HG03108 (cell line): ENCODE measurements at regions not wholly inside any gene's neighbourhood (a gene's known extent, or its start where the extent isn't known, plus 50 kb on each side); places are given as distances from the start of the nearest gene placed in this dataset.
"Not testable (repeated sequence)": the region's sequence is repeated elsewhere in the genome, so short reads cannot be mapped to it uniquely, and the experiment has no call there.

ENCODE experiments used
- ATAC-seq: cut with Tn5 transposase; IDR thresholded peaks from one replicate; pipeline ENCODE4 v1.9.1; 2021; ENCODE audit warnings: moderate library complexity; ENCODE audit not compliant: unreplicated experiment

GRCh38 chr5:96321345-96321744 lies 111.7 kb downstream of the PCSK1 start:
- ATAC-seq, result no peak

- no peak for ATAC-seq
Measured at GRCh38 chr5:96320797-96321196, 112.3 kb downstream of the PCSK1 start.

GRCh38 chr5:96319981-96320739 lies 112.9 kb downstream of the PCSK1 start:
- not testable (repeated sequence) for ATAC-seq

GRCh38 chr5:96318569-96319110 lies 114.4 kb downstream of the PCSK1 start:
- no peak for ATAC-seq

GRCh38 chr5:96317945-96318344 lies 115.1 kb downstream of the PCSK1 start:
- ATAC-seq, result no peak

GRCh38 chr5:96316487-96316886 lies 116.6 kb downstream of the PCSK1 start:
- no peak for ATAC-seq

GRCh38 chr5:96316017-96316416 lies 117.0 kb downstream of the PCSK1 start:
- ATAC-seq, result no peak

- ATAC-seq, result peak; percentile 49
Measured at GRCh38 chr5:96315431-96315830, 117.6 kb downstream of the PCSK1 start.

GRCh38 chr5:96312383-96312782 lies 120.7 kb downstream of the PCSK1 start:
- ATAC-seq, result no peak

- ATAC-seq, result not testable (repeated sequence)
Measured at GRCh38 chr5:96307047-96307446, 126.0 kb downstream of the PCSK1 start.

GRCh38 chr5:96302174-96302738 lies 130.8 kb downstream of the PCSK1 start:
- no peak for ATAC-seq

GRCh38 chr5:96300976-96301375 lies 132.1 kb downstream of the PCSK1 start:
- no peak for ATAC-seq

GRCh38 chr5:96297867-96298266 lies 135.2 kb downstream of the PCSK1 start:
- ATAC-seq, result no peak

- ATAC-seq, result no peak
Measured at GRCh38 chr5:96297290-96297689, 135.8 kb downstream of the PCSK1 start.

- no peak for ATAC-seq
Measured at GRCh38 chr5:96294884-96295202, 138.2 kb downstream of the PCSK1 start.

- ATAC-seq, result no peak
Measured at GRCh38 chr5:96293966-96294883, 138.8 kb downstream of the PCSK1 start.

- ATAC-seq, result no peak
Measured at GRCh38 chr5:96292582-96293247, 140.3 kb downstream of the PCSK1 start.

GRCh38 chr5:96289287-96289686 lies 143.8 kb downstream of the PCSK1 start:
- not testable (repeated sequence) for ATAC-seq

- no peak for ATAC-seq
Measured at GRCh38 chr5:96288845-96289185, 144.2 kb downstream of the PCSK1 start.

- no peak for ATAC-seq
Measured at GRCh38 chr5:96288166-96288844, 144.7 kb downstream of the PCSK1 start.

GRCh38 chr5:96287136-96287535 lies 145.9 kb downstream of the PCSK1 start:
- ATAC-seq, result no peak
